ENCODE measurements at regions not wholly inside any gene's neighbourhood (a gene's known extent, or its start where the extent isn't known, plus 50 kb on each side); places are given as distances from the start of the nearest gene placed in this dataset.
"Not testable (repeated sequence)": the region's sequence is repeated elsewhere in the genome, so short reads cannot be mapped to it uniquely, and the experiment has no call there.

DNA sequence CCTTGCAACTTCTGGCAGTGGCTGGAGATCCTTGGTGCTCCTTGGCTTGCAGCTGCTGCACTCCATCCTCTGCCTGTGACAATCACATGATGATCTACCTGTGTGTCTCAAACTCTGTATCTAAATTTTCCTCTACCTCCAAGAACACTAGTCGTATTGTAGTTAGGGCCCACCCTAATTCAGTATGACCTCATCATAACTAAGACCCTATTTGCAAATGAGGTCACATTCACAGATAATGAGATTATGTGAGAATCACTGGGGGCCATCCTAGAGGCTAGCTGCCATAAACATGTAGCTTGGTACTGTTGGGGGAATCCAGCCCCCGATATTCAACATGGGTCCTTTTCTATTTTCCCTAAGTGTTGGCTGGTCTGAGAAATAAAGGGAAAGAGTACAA, 183.0 kb upstream of the SMLR1 start:
- Histone ChIP-seq H3K4me2 (ENCODE audit: low read length) (no peak overlapping the region), H3K36me3 (replicated peaks; ENCODE audit: low read depth, low read length) (no peaks in the 10 kb centered on the region), H2AFZ (ENCODE audit: low read depth, low read length) (no peak overlapping the region), H3K27ac (ENCODE audit: low read length) (no peak overlapping the region), H4K20me1 (ENCODE audit: insufficient read depth, low read length) (no peaks in the 10 kb centered on the region), H3K4me3 (ENCODE audit: low read length) (no peak overlapping the region), H3K79me2 (ENCODE audit: low read length) (no peaks in the 10 kb centered on the region), H3K4me1 (ENCODE audit: low read length) (no peaks in the 10 kb centered on the region), H3K9me3 (ENCODE audit: insufficient read depth, low read length) (no peaks in the 10 kb centered on the region), H3K9ac (ENCODE audit: low read length) (no peak overlapping the region), H3K27me3 (ENCODE audit: low read depth, low read length) (no peaks in the 10 kb centered on the region)
- no peak for TF ChIP-seq CTCF (IDR thresholded peaks at IDR 0.05; ENCODE audit: low read depth, low read length)

DNA sequence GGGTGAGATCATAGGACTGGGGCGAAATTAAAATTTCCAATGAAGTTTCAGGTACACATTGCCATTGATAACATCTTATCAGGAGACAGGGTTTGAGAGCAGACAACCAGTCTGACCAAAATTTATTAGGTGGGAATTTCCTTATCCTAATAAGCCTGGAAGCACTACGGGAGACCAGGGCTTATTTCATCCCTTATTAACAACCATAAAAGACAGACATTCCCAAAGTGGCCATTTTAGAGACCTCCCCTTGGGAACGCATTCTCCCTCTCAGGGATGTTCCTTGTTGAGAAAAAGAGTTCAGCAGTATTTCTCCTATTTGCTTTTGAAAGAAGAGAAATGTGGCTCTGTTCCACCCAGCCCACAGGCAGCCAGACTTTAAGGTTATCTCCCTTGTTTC, 182.4 kb upstream of the SMLR1 start:
- H3K4me3 ChIP-seq (ENCODE audit: low read length): not testable (repeated sequence)

DNA sequence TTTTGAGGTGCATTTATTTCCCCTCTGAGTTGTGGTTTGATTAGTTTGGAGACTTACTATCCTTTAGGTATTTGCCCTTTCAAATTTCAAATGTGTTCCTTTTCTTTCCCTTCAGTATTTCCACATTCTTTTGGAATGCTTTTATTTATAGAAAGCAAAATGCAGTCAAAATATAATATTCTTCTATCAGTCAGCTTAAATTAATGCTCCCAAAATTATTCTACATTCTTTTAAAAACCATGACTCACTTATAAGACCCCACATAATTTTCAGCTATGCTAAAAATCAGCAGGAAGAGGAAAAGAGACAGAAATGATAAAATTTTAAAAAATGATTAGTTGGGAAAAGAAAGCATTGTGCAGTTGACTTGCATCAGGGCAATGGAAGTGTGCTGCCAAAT, 180.0 kb upstream of the SMLR1 start:
- Histone ChIP-seq H3K27me3 (ENCODE audit: low read depth, low read length) (no peaks in the 10 kb centered on the region), H4K20me1 (ENCODE audit: insufficient read depth, low read length) (no peaks in the 10 kb centered on the region), H3K4me3 (ENCODE audit: low read length) (no peak overlapping the region), H3K36me3 (replicated peaks; ENCODE audit: low read depth, low read length) (no peaks in the 10 kb centered on the region), H3K4me2 (ENCODE audit: low read length) (no peak overlapping the region), H3K27ac (ENCODE audit: low read length) (no peak overlapping the region), H3K9ac (ENCODE audit: low read length) (no peak overlapping the region), H3K4me1 (ENCODE audit: low read length) (no peaks in the 10 kb centered on the region), H3K9me3 (ENCODE audit: insufficient read depth, low read length) (no peaks in the 10 kb centered on the region), H2AFZ (ENCODE audit: low read depth, low read length) (no peak overlapping the region), H3K79me2 (ENCODE audit: low read length) (no peaks in the 10 kb centered on the region)
- TF ChIP-seq EZH2phosphoT487 (IDR thresholded peaks at IDR 0.05; ENCODE audit: low read depth) (no peak), CTCF (IDR thresholded peaks at IDR 0.05; ENCODE audit: low read depth, low read length) (no peak)

More for the DNA sequence above, 182.4 kb upstream of the SMLR1 start:
- H3K4me2 ChIP-seq (ENCODE audit: low read length); H3K4me1 ChIP-seq (ENCODE audit: low read length); H2AFZ ChIP-seq (ENCODE audit: low read depth, low read length); H3K27ac ChIP-seq (ENCODE audit: low read length); H3K36me3 ChIP-seq (replicated peaks; ENCODE audit: low read depth, low read length); H3K9me3 ChIP-seq (ENCODE audit: insufficient read depth, low read length); H3K79me2 ChIP-seq (ENCODE audit: low read length); H3K9ac ChIP-seq (ENCODE audit: low read length); H3K27me3 ChIP-seq (ENCODE audit: low read depth, low read length); H4K20me1 ChIP-seq (ENCODE audit: insufficient read depth, low read length): not testable (repeated sequence)

DNA sequence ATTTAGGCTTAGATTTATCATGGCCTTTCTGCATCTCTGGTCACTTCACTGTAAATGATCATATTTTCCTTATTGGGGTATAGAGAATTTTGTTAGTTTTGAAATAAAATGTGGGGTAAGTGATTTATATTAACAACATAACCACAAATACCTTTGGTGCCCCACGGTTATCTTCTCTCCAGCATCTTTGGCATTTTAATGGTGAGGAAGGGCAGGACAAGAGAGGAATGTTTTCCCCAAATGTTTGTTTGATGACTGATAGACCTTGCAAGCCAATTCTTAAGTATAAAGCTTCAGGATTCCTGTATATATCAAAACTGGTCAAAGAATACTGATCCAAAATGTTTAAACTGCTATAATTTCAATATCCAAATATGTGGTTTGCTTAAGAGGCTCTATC, 171.6 kb upstream of the SMLR1 start:
- Histone ChIP-seq H3K36me3 (replicated peaks; ENCODE audit: low read depth, low read length) (no peaks in the 10 kb centered on the region), H3K79me2 (ENCODE audit: low read length) (no peaks in the 10 kb centered on the region), H3K9ac (ENCODE audit: low read length) (no peak overlapping the region), H3K27me3 (ENCODE audit: low read depth, low read length) (no peaks in the 10 kb centered on the region), H3K27ac (ENCODE audit: low read length) (no peak overlapping the region), H3K4me2 (ENCODE audit: low read length) (no peak overlapping the region), H2AFZ (ENCODE audit: low read depth, low read length) (no peak overlapping the region), H3K4me3 (ENCODE audit: low read length) (no peak overlapping the region), H4K20me1 (ENCODE audit: insufficient read depth, low read length) (no peaks in the 10 kb centered on the region), H3K9me3 (ENCODE audit: insufficient read depth, low read length) (no peaks in the 10 kb centered on the region), H3K4me1 (ENCODE audit: low read length) (no peaks in the 10 kb centered on the region)
- TF ChIP-seq EZH2phosphoT487 (IDR thresholded peaks at IDR 0.05; ENCODE audit: low read depth): no peak
- TF ChIP-seq CTCF (IDR thresholded peaks at IDR 0.05; ENCODE audit: low read depth, low read length): no peak

DNA sequence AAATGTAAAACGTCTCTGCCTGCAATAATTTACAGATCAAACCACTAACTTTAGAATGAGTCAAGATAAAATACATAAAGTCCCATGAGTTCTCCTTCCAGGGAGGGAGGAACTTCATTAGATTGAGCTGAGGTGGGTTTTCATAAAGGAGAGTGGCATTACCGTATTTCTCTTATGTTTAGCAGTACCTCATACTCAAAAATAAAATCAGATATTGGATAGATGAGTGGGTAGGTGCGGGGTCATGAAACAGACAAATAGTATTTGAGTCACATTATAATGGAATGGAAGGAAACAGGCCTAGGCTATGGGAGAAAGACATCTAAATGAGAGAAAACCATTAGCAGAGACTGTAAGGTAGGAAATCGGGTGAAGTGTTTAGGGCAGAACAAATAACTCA, 166.1 kb upstream of the SMLR1 start:
- Histone ChIP-seq H2AFZ (ENCODE audit: low read depth, low read length) (no peak overlapping the region), H3K36me3 (replicated peaks; ENCODE audit: low read depth, low read length) (no peaks in the 10 kb centered on the region), H3K4me2 (ENCODE audit: low read length) (no peak overlapping the region), H3K79me2 (ENCODE audit: low read length) (no peaks in the 10 kb centered on the region), H3K4me3 (ENCODE audit: low read length) (no peak overlapping the region), H3K27ac (ENCODE audit: low read length) (no peak overlapping the region), H3K9ac (ENCODE audit: low read length) (no peak overlapping the region), H3K4me1 (ENCODE audit: low read length) (no peaks in the 10 kb centered on the region), H4K20me1 (ENCODE audit: insufficient read depth, low read length) (no peaks in the 10 kb centered on the region), H3K9me3 (ENCODE audit: insufficient read depth, low read length) (no peaks in the 10 kb centered on the region), H3K27me3 (ENCODE audit: low read depth, low read length) (no peaks in the 10 kb centered on the region)
- no peak for TF ChIP-seq EZH2phosphoT487 (IDR thresholded peaks at IDR 0.05; ENCODE audit: low read depth)
- TF ChIP-seq CTCF (IDR thresholded peaks at IDR 0.05; ENCODE audit: low read depth, low read length): no peak

All from OCI-LY3 (cell line).